ENCODE measurements at regions not wholly inside any gene's neighbourhood (a gene's known extent, or its start where the extent isn't known, plus 50 kb on each side); places are given as distances from the start of the nearest gene placed in this dataset.

GRCh38 chr16:6148361-6148760 lies 1050.8 kb upstream of the EEF2KMT start:
- no peaks in the 10 kb centered on the region for H3K9me2 ChIP-seq (replicated peaks; ENCODE audit: insufficient read depth, low read length)
- H3K27ac ChIP-seq (ENCODE audit: low read depth, low read length), result no peak overlapping the region
- no peaks in the 10 kb centered on the region for H3K36me3 ChIP-seq (ENCODE audit: low read length)
- H3K4me2 ChIP-seq (ENCODE audit: low read depth, low read length, poor library complexity, severe bottlenecking), result no peak overlapping the region
- H3F3A ChIP-seq (ENCODE audit: insufficient read depth), result no peaks in the 10 kb centered on the region
- no peaks in the 10 kb centered on the region for H3K27me3 ChIP-seq (ENCODE audit: low read length)
- H4K20me1 ChIP-seq (ENCODE audit: low read depth, low read length), result no peaks in the 10 kb centered on the region
- no peak for TF ChIP-seq CTCF (IDR thresholded peaks at IDR 0.05; ENCODE audit: insufficient read depth, low read length, poor library complexity, severe bottlenecking)
- no peak for TF ChIP-seq EZH2phosphoT487 (conservative IDR thresholded peaks at IDR 0.05; ENCODE audit: low read length)
- no peak overlapping the region for H3K4me3 ChIP-seq (ENCODE audit: insufficient read depth, low read length, poor library complexity, severe bottlenecking)
- no peak overlapping the region for H3K9ac ChIP-seq (ENCODE audit: low read length)
- no peaks in the 10 kb centered on the region for H3K9me3 ChIP-seq (ENCODE audit: insufficient read depth, low read length)
- no peaks in the 10 kb centered on the region for H3K79me2 ChIP-seq (ENCODE audit: insufficient read depth, low read length)
- H2AFZ ChIP-seq (ENCODE audit: low read depth, low read length, severe bottlenecking), result no peak overlapping the region

GRCh38 chr16:6146874-6147425 lies 1049.4 kb upstream of the EEF2KMT start:
- no peak overlapping the region for H3K9ac ChIP-seq (ENCODE audit: low read length)
- no peaks in the 10 kb centered on the region for H3K36me3 ChIP-seq (ENCODE audit: low read length)
- no peaks in the 10 kb centered on the region for H3K9me2 ChIP-seq (replicated peaks; ENCODE audit: insufficient read depth, low read length)
- H3K27me3 ChIP-seq (ENCODE audit: low read length), result no peaks in the 10 kb centered on the region
- no peak overlapping the region for H3K27ac ChIP-seq (ENCODE audit: low read depth, low read length)
- H2AFZ ChIP-seq (ENCODE audit: low read depth, low read length, severe bottlenecking), result no peak overlapping the region
- no peak overlapping the region for H3K4me3 ChIP-seq (ENCODE audit: insufficient read depth, low read length, poor library complexity, severe bottlenecking)
- no peaks in the 10 kb centered on the region for H3K79me2 ChIP-seq (ENCODE audit: insufficient read depth, low read length)
- TF ChIP-seq CTCF (IDR thresholded peaks at IDR 0.05; ENCODE audit: insufficient read depth, low read length, poor library complexity, severe bottlenecking) (no peak), EZH2phosphoT487 (conservative IDR thresholded peaks at IDR 0.05; ENCODE audit: low read length) (no peak)
- H4K20me1 ChIP-seq (ENCODE audit: low read depth, low read length), result no peaks in the 10 kb centered on the region
- no peaks in the 10 kb centered on the region for H3K9me3 ChIP-seq (ENCODE audit: insufficient read depth, low read length)
- H3K4me2 ChIP-seq (ENCODE audit: low read depth, low read length, poor library complexity, severe bottlenecking), result no peak overlapping the region
- no peaks in the 10 kb centered on the region for H3F3A ChIP-seq (ENCODE audit: insufficient read depth)

- Histone ChIP-seq H3K27me3 (ENCODE audit: low read length) (no peaks in the 10 kb centered on the region), H3K9me3 (ENCODE audit: insufficient read depth, low read length) (no peaks in the 10 kb centered on the region), H3K9me2 (replicated peaks; ENCODE audit: insufficient read depth, low read length) (no peaks in the 10 kb centered on the region)
Observed at GRCh38 chr16:6146356-6146755, 1048.8 kb upstream of the EEF2KMT start.

More at GRCh38 chr16:6146356-6146755, 1048.8 kb upstream of the EEF2KMT start:
- Histone ChIP-seq H4K20me1 (ENCODE audit: low read depth, low read length) (no peaks in the 10 kb centered on the region), H3K9ac (ENCODE audit: low read length) (no peak overlapping the region), H3F3A (ENCODE audit: insufficient read depth) (no peaks in the 10 kb centered on the region), H3K36me3 (ENCODE audit: low read length) (no peaks in the 10 kb centered on the region), H3K4me2 (ENCODE audit: low read depth, low read length, poor library complexity, severe bottlenecking) (no peak overlapping the region), H3K79me2 (ENCODE audit: insufficient read depth, low read length) (no peaks in the 10 kb centered on the region), H2AFZ (ENCODE audit: low read depth, low read length, severe bottlenecking) (no peak overlapping the region), H3K4me3 (ENCODE audit: insufficient read depth, low read length, poor library complexity, severe bottlenecking) (no peak overlapping the region), H3K27ac (ENCODE audit: low read depth, low read length) (no peak overlapping the region)
- no peak for TF ChIP-seq EZH2phosphoT487 (conservative IDR thresholded peaks at IDR 0.05; ENCODE audit: low read length)
- TF ChIP-seq CTCF (IDR thresholded peaks at IDR 0.05; ENCODE audit: insufficient read depth, low read length, poor library complexity, severe bottlenecking), result no peak

Data from SU-DHL-6 (cell line).